CD4-positive, alpha-beta T cell treated with Interleukin-1 beta for 1 hour (primary cell): ENCODE measurements at regions not wholly inside any gene's neighbourhood (a gene's known extent, or its start where the extent isn't known, plus 50 kb on each side); places are given as distances from the start of the nearest gene placed in this dataset.

ENCODE experiments used
- DNase-seq, 2 donors: peaks; one replicate each; pipeline ENCODE4 v3.0.0-alpha.2; 2020 to 2022

GRCh38 chr4:166498546-166498945 lies 625.5 kb downstream of the TLL1 start:
- DNase-seq, result no peak

GRCh38 chr4:166499820-166500219 lies 626.8 kb downstream of the TLL1 start:
- DNase-seq, result no peak

GRCh38 chr4:166501941-166502382 lies 628.9 kb downstream of the TLL1 start:
- no peak for DNase-seq

GRCh38 chr4:166502660-166503059 lies 629.6 kb downstream of the TLL1 start:
- no peak for DNase-seq

- no peak for DNase-seq
Measured at GRCh38 chr4:166506051-166506450, 633.0 kb downstream of the TLL1 start.

- DNase-seq, result no peak
Measured at GRCh38 chr4:166512267-166512666, 639.2 kb downstream of the TLL1 start.

GRCh38 chr4:166518315-166518714 lies 645.3 kb downstream of the TLL1 start:
- no peak for DNase-seq

- no peak for DNase-seq
Measured at GRCh38 chr4:166518776-166519175, 645.7 kb downstream of the TLL1 start.

- DNase-seq, result no peak
Measured at GRCh38 chr4:166519774-166520173, 646.7 kb downstream of the TLL1 start.

GRCh38 chr4:166527500-166527899 lies 654.5 kb downstream of the TLL1 start:
- no peak for DNase-seq

GRCh38 chr4:166531703-166532102 lies 658.7 kb downstream of the TLL1 start:
- DNase-seq, result no peak

- DNase-seq, result no peak
Measured at GRCh38 chr4:166535865-166536264, 662.8 kb downstream of the TLL1 start.

- no peak for DNase-seq
Measured at GRCh38 chr4:166538491-166539005, 665.5 kb downstream of the TLL1 start.

GRCh38 chr4:166546009-166546408 lies 673.0 kb downstream of the TLL1 start:
- DNase-seq, result no peak

- DNase-seq, result no peak
Measured at GRCh38 chr4:166577639-166578038, 656.7 kb downstream of the SPOCK3 start.

GRCh38 chr4:166585491-166585890 lies 648.8 kb downstream of the SPOCK3 start:
- no peak for DNase-seq

GRCh38 chr4:166594326-166594946 lies 639.9 kb downstream of the SPOCK3 start:
- no peak for DNase-seq

- DNase-seq, result no peak
Measured at GRCh38 chr4:166600264-166600663, 634.0 kb downstream of the SPOCK3 start.

- DNase-seq, result no peak
Measured at GRCh38 chr4:166602068-166602467, 632.2 kb downstream of the SPOCK3 start.

- DNase-seq, result no peak
Measured at GRCh38 chr4:166622425-166622977, 611.8 kb downstream of the SPOCK3 start.

- no peak for DNase-seq
Measured at GRCh38 chr4:166625018-166625637, 609.2 kb downstream of the SPOCK3 start.

- DNase-seq, result no peak
Measured at GRCh38 chr4:166628454-166628853, 605.8 kb downstream of the SPOCK3 start.

GRCh38 chr4:166635367-166635766 lies 598.9 kb downstream of the SPOCK3 start:
- DNase-seq, result no peak

GRCh38 chr4:166637816-166638215 lies 596.5 kb downstream of the SPOCK3 start:
- no peak for DNase-seq
